ENCODE measurements at regions not wholly inside any gene's neighbourhood (a gene's known extent, or its start where the extent isn't known, plus 50 kb on each side); places are given as distances from the start of the nearest gene placed in this dataset.

- Mint-ChIP-seq H3K4me1 (ENCODE audit: low read depth, unreplicated experiment) (no peaks in the 10 kb centered on the region), H3K4me3 (ENCODE audit: unreplicated experiment) (no peak overlapping the region), H3K27ac (ENCODE audit: unreplicated experiment) (no peak overlapping the region), H3K9me3 (ENCODE audit: unreplicated experiment) (no peaks in the 10 kb centered on the region), H3K36me3 (ENCODE audit: insufficient read depth, unreplicated experiment) (no peaks in the 10 kb centered on the region), H3K27me3 (ENCODE audit: insufficient read depth, unreplicated experiment) (no peaks in the 10 kb centered on the region)
- no peaks in the 10 kb centered on the region for H3K36me3 ChIP-seq (ENCODE audit: control insufficient read depth, insufficient read depth, low read length)
- CTCF ChIA-PET, result no interaction called here
- no peak for TF ChIP-seq CTCF (IDR thresholded peaks at IDR 0.05; ENCODE audit: insufficient read depth in 1 of 2, low read depth in 1 of 2, low read length in 1 of 2, severe bottlenecking in 1 of 2, unreplicated experiment in 1 of 2)
- H3K9me3 ChIP-seq, result no peaks in the 10 kb centered on the region
- H3K27me3 ChIP-seq (replicated peaks; ENCODE audit: control insufficient read depth, insufficient read depth, low read length), result no peaks in the 10 kb centered on the region
- no peak for DNase-seq
- peaks cover 16% of the 10 kb centered on the region for H3K4me1 ChIP-seq
- POLR2A ChIA-PET, result no interaction called here
- H3K4me3 ChIP-seq (ENCODE audit: low read depth, low read length), result no peak overlapping the region
- no TSS peak for BruUV-seq (replicated peaks)
- intact Hi-C loops (cut with micrococcal nuclease; ENCODE audit: unreplicated experiment), result no loop called here
Measured at GRCh38 chr4:30847958-30848357, 127.8 kb downstream of the PCDH7 start.

- H3K27me3 ChIP-seq (replicated peaks; ENCODE audit: control insufficient read depth, insufficient read depth, low read length), result no peaks in the 10 kb centered on the region
- H3K4me1 ChIP-seq, result no peaks in the 10 kb centered on the region
- ChIA-PET POLR2A (no interaction called here), CTCF (no interaction called here)
- no peak overlapping the region for H3K4me3 ChIP-seq (ENCODE audit: low read depth, low read length)
- no peaks in the 10 kb centered on the region for H3K4me1 Mint-ChIP-seq (ENCODE audit: low read depth, unreplicated experiment)
- H3K27ac Mint-ChIP-seq (ENCODE audit: unreplicated experiment), result no peak overlapping the region
- no peaks in the 10 kb centered on the region for H3K9me3 ChIP-seq
- H3K9me3 Mint-ChIP-seq (ENCODE audit: unreplicated experiment), result no peaks in the 10 kb centered on the region
- H3K36me3 Mint-ChIP-seq (ENCODE audit: insufficient read depth, unreplicated experiment), result no peaks in the 10 kb centered on the region
- no peak overlapping the region for H3K4me3 Mint-ChIP-seq (ENCODE audit: unreplicated experiment)
- intact Hi-C loops (cut with micrococcal nuclease; ENCODE audit: unreplicated experiment), result no loop called here
- no peak for TF ChIP-seq CTCF (IDR thresholded peaks at IDR 0.05; ENCODE audit: insufficient read depth in 1 of 2, low read depth in 1 of 2, low read length in 1 of 2, severe bottlenecking in 1 of 2, unreplicated experiment in 1 of 2)
- no peaks in the 10 kb centered on the region for H3K36me3 ChIP-seq (ENCODE audit: control insufficient read depth, insufficient read depth, low read length)
- H3K27me3 Mint-ChIP-seq (ENCODE audit: insufficient read depth, unreplicated experiment), result no peaks in the 10 kb centered on the region
- DNase-seq, result no peak
- BruUV-seq (replicated peaks), result no TSS peak
Measured at GRCh38 chr4:30854531-30854930, 134.4 kb downstream of the PCDH7 start.

GRCh38 chr4:30855232-30855631, 135.1 kb downstream of the PCDH7 start:
- Mint-ChIP-seq H3K36me3 (ENCODE audit: insufficient read depth, unreplicated experiment) (no peaks in the 10 kb centered on the region), H3K27me3 (ENCODE audit: insufficient read depth, unreplicated experiment) (no peaks in the 10 kb centered on the region), H3K27ac (ENCODE audit: unreplicated experiment) (no peak overlapping the region), H3K4me1 (ENCODE audit: low read depth, unreplicated experiment) (no peaks in the 10 kb centered on the region), H3K9me3 (ENCODE audit: unreplicated experiment) (no peaks in the 10 kb centered on the region), H3K4me3 (ENCODE audit: unreplicated experiment) (no peak overlapping the region)
- DNase-seq, result no peak
- TF ChIP-seq CTCF (IDR thresholded peaks at IDR 0.05; ENCODE audit: insufficient read depth in 1 of 2, low read depth in 1 of 2, low read length in 1 of 2, severe bottlenecking in 1 of 2, unreplicated experiment in 1 of 2), result no peak
- intact Hi-C loops (cut with micrococcal nuclease; ENCODE audit: unreplicated experiment), result no loop called here
- POLR2A ChIA-PET, result no interaction called here
- CTCF ChIA-PET, result no interaction called here
- Histone ChIP-seq H3K4me1 (no peaks in the 10 kb centered on the region), H3K9me3 (no peaks in the 10 kb centered on the region), H3K36me3 (ENCODE audit: control insufficient read depth, insufficient read depth, low read length) (no peaks in the 10 kb centered on the region), H3K4me3 (ENCODE audit: low read depth, low read length) (no peak overlapping the region), H3K27me3 (replicated peaks; ENCODE audit: control insufficient read depth, insufficient read depth, low read length) (no peaks in the 10 kb centered on the region)
- no TSS peak for BruUV-seq (replicated peaks)

Measured in Caco-2 (cell line).